ENCODE measurements at regions not wholly inside any gene's neighbourhood (a gene's known extent, or its start where the extent isn't known, plus 50 kb on each side); places are given as distances from the start of the nearest gene placed in this dataset.

- no peak for DNase-seq
Measured at GRCh38 chr3:88584451-88584850, 434.7 kb downstream of the C3orf38 start.

- no peak for DNase-seq
Measured at GRCh38 chr3:88586121-88586640, 436.4 kb downstream of the C3orf38 start.

GRCh38 chr3:88589138-88589537 is 439.4 kb downstream of the C3orf38 start:
- DNase-seq: peak; percentile 62

GRCh38 chr3:88595026-88595425 is 445.3 kb downstream of the C3orf38 start:
- DNase-seq: peak; percentile 19

- DNase-seq: peak; percentile 33
Measured at GRCh38 chr3:88596451-88596850, 446.7 kb downstream of the C3orf38 start.

GRCh38 chr3:88610820-88611219 is 461.1 kb downstream of the C3orf38 start:
- DNase-seq: no peak

GRCh38 chr3:88611826-88612326 is 462.1 kb downstream of the C3orf38 start:
- DNase-seq: peak; percentile 62

GRCh38 chr3:88616413-88616812 is 466.7 kb downstream of the C3orf38 start:
- no peak for DNase-seq

- DNase-seq: no peak
Measured at GRCh38 chr3:88617283-88617682, 467.5 kb downstream of the C3orf38 start.

GRCh38 chr3:88618021-88618645 is 468.4 kb downstream of the C3orf38 start:
- peak; percentile 37 for DNase-seq

GRCh38 chr3:88621586-88621985 is 471.8 kb downstream of the C3orf38 start:
- DNase-seq: no peak

GRCh38 chr3:88623709-88624108 is 473.9 kb downstream of the C3orf38 start:
- DNase-seq: no peak

GRCh38 chr3:88626456-88627120 is 476.8 kb downstream of the C3orf38 start:
- DNase-seq: no peak

GRCh38 chr3:88628901-88629300 is 478.5 kb upstream of the EPHA3 start:
- DNase-seq: no peak

GRCh38 chr3:88632226-88632625 is 475.2 kb upstream of the EPHA3 start:
- no peak for DNase-seq

- no peak for DNase-seq
Measured at GRCh38 chr3:88640581-88640980, 466.8 kb upstream of the EPHA3 start.

- peak; percentile 4 for DNase-seq
Measured at GRCh38 chr3:88641033-88641604, 466.3 kb upstream of the EPHA3 start.

GRCh38 chr3:88657459-88657858 is 450.0 kb upstream of the EPHA3 start:
- DNase-seq: no peak

GRCh38 chr3:88661433-88661824 is 446.0 kb upstream of the EPHA3 start:
- DNase-seq: no peak

- DNase-seq: no peak
Measured at GRCh38 chr3:88668180-88668579, 439.2 kb upstream of the EPHA3 start.

- DNase-seq: no peak
Measured at GRCh38 chr3:88671573-88671972, 435.8 kb upstream of the EPHA3 start.

- DNase-seq: no peak
Measured at GRCh38 chr3:88677298-88677697, 430.1 kb upstream of the EPHA3 start.

- no peak for DNase-seq
Measured at GRCh38 chr3:88678747-88679146, 428.7 kb upstream of the EPHA3 start.

- DNase-seq: no peak
Measured at GRCh38 chr3:88690287-88690686, 417.1 kb upstream of the EPHA3 start.

All from fibroblast of skin of abdomen (primary cell).